ENCODE measurements at regions not wholly inside any gene's neighbourhood (a gene's known extent, or its start where the extent isn't known, plus 50 kb on each side); places are given as distances from the start of the nearest gene placed in this dataset.

DNA sequence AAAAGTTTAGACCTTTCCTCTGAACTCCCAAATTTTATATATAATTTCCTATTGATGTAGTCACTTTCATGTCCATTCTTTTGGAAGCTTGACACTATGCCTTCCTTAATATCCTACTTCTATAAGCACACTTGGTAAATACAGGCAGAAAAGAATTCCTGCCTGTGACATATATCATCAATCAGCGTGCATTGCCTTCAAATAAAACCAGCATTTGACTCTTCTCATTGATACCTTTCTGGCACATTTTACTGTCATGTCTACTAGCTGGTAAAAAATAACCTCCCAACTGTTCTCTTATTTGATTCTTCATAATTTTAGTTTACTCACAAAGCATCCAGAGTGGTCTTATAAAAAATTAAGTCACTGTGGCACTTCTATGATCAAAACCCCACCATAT, 693.5 kb downstream of the CBLN2 start:
- ChIA-PET CTCF (ENCODE audit: low intra/inter-chr PET ratio, low total read pairs) (no interaction called here), POLR2A (no interaction called here)
- H3K36me3 ChIP-seq (replicated peaks in 1 of 2; ENCODE audit: control insufficient read depth in 1 of 2, insufficient read depth in 2 of 2, low read length in 2 of 2): no peaks in the 10 kb centered on the region
- no peaks in the 10 kb centered on the region for H3K27me3 ChIP-seq (ENCODE audit: control insufficient read depth in 1 of 2, insufficient read depth in 2 of 2, low read length in 2 of 2)
- H3K79me2 ChIP-seq (ENCODE audit: insufficient read depth, low read length): no peaks in the 10 kb centered on the region
- ATAC-seq (no peak), FAIRE-seq (no peak), DNase-seq (ENCODE audit: low spot score) (no peak)
- intact Hi-C loops (cut with micrococcal nuclease; ENCODE audit: unreplicated experiment) (no loop called here), in situ Hi-C loops (cut with HindIII; ENCODE audit: extremely low pct_ligation_motif_present, low pct_unique_long_range_greater_than_20kb) (no loop called here)
- BruUV-seq (replicated peaks): no TSS peak
- H3K4me3 ChIP-seq (replicated peaks in 1 of 3; ENCODE audit: insufficient read depth in 1 of 3, low read depth in 2 of 3, low read length in 3 of 3): no peak overlapping the region
- WGBS (ENCODE audit: low lambda C conversion rate): 0% methylated on average over 1 of the region's 1 CpG
- H4K20me1 ChIP-seq (ENCODE audit: insufficient read depth, low read length): no peaks in the 10 kb centered on the region
- H3K27ac ChIP-seq (ENCODE audit: extremely low read length, insufficient read depth, low read length): no peak overlapping the region
- no peak overlapping the region for H2AFZ ChIP-seq (ENCODE audit: low read length)
- no peak overlapping the region for H3K9ac ChIP-seq (ENCODE audit: insufficient read depth, low read depth, low read length)
- H3K9me3 ChIP-seq (ENCODE audit: low read length): peaks cover 56% of the 10 kb centered on the region
- H3K4me2 ChIP-seq (ENCODE audit: low read depth, low read length): no peak overlapping the region
- H3K4me1 ChIP-seq (ENCODE audit: insufficient read depth, low read length): no peaks in the 10 kb centered on the region
- TF ChIP-seq AGO2 (optimal IDR thresholded peaks at IDR 0.05; ENCODE audit: low read depth, low read length) (no peak), ZNF678 (CRISPR knock-in tag; IDR thresholded peaks at IDR 0.05) (no peak), ZNF75D (CRISPR knock-in tag; IDR thresholded peaks at IDR 0.05; ENCODE audit: borderline replicate concordance) (no peak), ZNF616 (CRISPR knock-in tag; IDR thresholded peaks at IDR 0.05; ENCODE audit: low read depth) (no peak), CEBPB (IDR thresholded peaks at IDR 0.05; ENCODE audit: borderline replicate concordance, low read depth, low read length) (no peak), EHMT2 (IDR thresholded peaks at IDR 0.05; ENCODE audit: borderline replicate concordance, low read depth, low read length) (no peak), RFX1 (IDR thresholded peaks at IDR 0.05) (no peak), ATF1 (CRISPR knock-in tag; IDR thresholded peaks at IDR 0.05) (no peak), BRD4 (CRISPR knock-in tag; IDR thresholded peaks at IDR 0.05) (no peak), ZNF850 (CRISPR knock-in tag; conservative IDR thresholded peaks at IDR 0.05) (no peak), GATA4 (IDR thresholded peaks at IDR 0.05; ENCODE audit: borderline replicate concordance, low read depth) (no peak), ZNF572 (CRISPR knock-in tag; IDR thresholded peaks at IDR 0.05) (no peak), ZNF761 (CRISPR knock-in tag; conservative IDR thresholded peaks at IDR 0.05) (no peak), MAF1 (CRISPR knock-in tag; IDR thresholded peaks at IDR 0.05; ENCODE audit: borderline replicate concordance) (no peak), ZNF441 (CRISPR knock-in tag; IDR thresholded peaks at IDR 0.05; ENCODE audit: borderline replicate concordance) (no peak)
- TF ChIP-seq, protein P1, sequence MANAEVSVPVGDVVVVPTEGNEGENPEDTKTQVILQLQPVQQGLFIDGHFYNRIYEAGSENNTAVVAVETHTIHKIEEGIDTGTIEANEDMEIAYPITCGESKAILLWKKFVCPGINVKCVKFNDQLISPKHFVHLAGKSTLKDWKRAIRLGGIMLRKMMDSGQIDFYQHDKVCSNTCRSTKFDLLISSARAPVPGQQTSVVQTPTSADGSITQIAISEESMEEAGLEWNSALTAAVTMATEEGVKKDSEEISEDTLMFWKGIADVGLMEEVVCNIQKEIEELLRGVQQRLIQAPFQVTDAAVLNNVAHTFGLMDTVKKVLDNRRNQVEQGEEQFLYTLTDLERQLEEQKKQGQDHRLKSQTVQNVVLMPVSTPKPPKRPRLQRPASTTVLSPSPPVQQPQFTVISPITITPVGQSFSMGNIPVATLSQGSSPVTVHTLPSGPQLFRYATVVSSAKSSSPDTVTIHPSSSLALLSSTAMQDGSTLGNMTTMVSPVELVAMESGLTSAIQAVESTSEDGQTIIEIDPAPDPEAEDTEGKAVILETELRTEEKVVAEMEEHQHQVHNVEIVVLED (CRISPR knock-in tag; IDR thresholded peaks at IDR 0.05; ENCODE audit: borderline replicate concordance): no peak
- TF ChIP-seq, protein P2, sequence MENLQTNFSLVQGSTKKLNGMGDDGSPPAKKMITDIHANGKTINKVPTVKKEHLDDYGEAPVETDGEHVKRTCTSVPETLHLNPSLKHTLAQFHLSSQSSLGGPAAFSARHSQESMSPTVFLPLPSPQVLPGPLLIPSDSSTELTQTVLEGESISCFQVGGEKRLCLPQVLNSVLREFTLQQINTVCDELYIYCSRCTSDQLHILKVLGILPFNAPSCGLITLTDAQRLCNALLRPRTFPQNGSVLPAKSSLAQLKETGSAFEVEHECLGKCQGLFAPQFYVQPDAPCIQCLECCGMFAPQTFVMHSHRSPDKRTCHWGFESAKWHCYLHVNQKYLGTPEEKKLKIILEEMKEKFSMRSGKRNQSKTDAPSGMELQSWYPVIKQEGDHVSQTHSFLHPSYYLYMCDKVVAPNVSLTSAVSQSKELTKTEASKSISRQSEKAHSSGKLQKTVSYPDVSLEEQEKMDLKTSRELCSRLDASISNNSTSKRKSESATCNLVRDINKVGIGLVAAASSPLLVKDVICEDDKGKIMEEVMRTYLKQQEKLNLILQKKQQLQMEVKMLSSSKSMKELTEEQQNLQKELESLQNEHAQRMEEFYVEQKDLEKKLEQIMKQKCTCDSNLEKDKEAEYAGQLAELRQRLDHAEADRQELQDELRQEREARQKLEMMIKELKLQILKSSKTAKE (CRISPR knock-in tag; IDR thresholded peaks at IDR 0.05; ENCODE audit: borderline replicate concordance): no peak

Data from HepG2 (cell line).